Panc1 (cell line): ENCODE measurements at regions not wholly inside any gene's neighbourhood (a gene's known extent, or its start where the extent isn't known, plus 50 kb on each side); places are given as distances from the start of the nearest gene placed in this dataset.

Experiments
- ATAC-seq: fragments of 200-7000 bp; cut with Tn5 transposase; 2 replicates; pipeline ENCODE4 v1.9.1; 2020; ENCODE audit warnings: mild to moderate bottlenecking, moderate library complexity
- BruUV-seq: library from RNA; stranded (reverse); fragments of 400-500 nt; replicated peaks from 2 replicates; lab custom pipeline; 2021; lab: Mats Ljungman, UMichigan
- CTCF ChIA-PET: fragments of 300-600 bp; sonication (Branson Sonifier 250); formaldehyde crosslinking; loops from one replicate; lab custom pipeline; 2022; ENCODE audit warnings: antibody characterized with exemption; lab: Charles Lee
- POLR2A ChIA-PET: fragments of 300-600 bp; sonication (Branson Sonifier 250); formaldehyde crosslinking; loops from one replicate; lab custom pipeline; 2022; ENCODE audit warnings: antibody characterized with exemption; lab: Charles Lee
- DNase-seq: peaks from one replicate; pipeline ENCODE4 v3.0.0-alpha.2; 2010; ENCODE audit warnings: low read depth, low spot score
- H3K27ac ChIP-seq: 2 replicates; pipeline ENCODE4 v1.5.1; 2011; ENCODE audit warnings: mild to moderate bottlenecking, low read length, inconsistent platforms
- H3K27me3 ChIP-seq: fragments of 200-500 bp; sonication (Bioruptor generic); 2 replicates; pipeline ENCODE4 v1.6.0; 2014; ENCODE audit warnings: low read length, inconsistent platforms; ENCODE audit not compliant: control insufficient read depth, insufficient read depth
- H3K36me3 ChIP-seq: fragments of 200-500 bp; sonication (Bioruptor generic); 2 replicates; pipeline ENCODE4 v1.5.1; 2014; ENCODE audit warnings: inconsistent platforms, mild to moderate bottlenecking, low read length, moderate library complexity; ENCODE audit not compliant: control insufficient read depth, insufficient read depth
- H3K4me1 ChIP-seq: 2 replicates; pipeline ENCODE4 v1.5.1; 2011; ENCODE audit warnings: inconsistent platforms, mild to moderate bottlenecking, low read length, moderate library complexity; ENCODE audit not compliant: control insufficient read depth, insufficient read depth
- H3K4me3 ChIP-seq, 2 experiments: 2 replicates each; pipeline ENCODE4 v1.5.1; 2011 to 2012; ENCODE audit warnings: low read depth in 2 of 2, low read length in 2 of 2, mild to moderate bottlenecking in 2 of 2, inconsistent platforms in 1 of 2, moderate library complexity in 1 of 2
- H3K9me3 ChIP-seq: fragments of 200-500 bp; sonication (Bioruptor generic); 2 replicates; pipeline ENCODE4 v1.5.1; 2014; ENCODE audit warnings: low read depth, mild to moderate bottlenecking, inconsistent platforms, low read length, moderate library complexity; ENCODE audit not compliant: control insufficient read depth, insufficient read depth
- CTCF ChIP-seq: fragments of 450-650 bp; IDR thresholded peaks from 2 replicates; pipeline ENCODE4 v1.5.1; 2017; ENCODE audit warnings: mild to moderate bottlenecking
- POLR2AphosphoS5 ChIP-seq: IDR thresholded peaks from 2 replicates; pipeline ENCODE4 v1.6.1; 2012; ENCODE audit warnings: mild to moderate bottlenecking, low read depth, low read length, moderate library complexity
- REST ChIP-seq, 2 experiments: IDR thresholded peaks; 2 replicates each; pipeline ENCODE4 v1.6.1; 2011 to 2012; ENCODE audit warnings: low read depth in 2 of 2, control low read depth in 1 of 2, low read length in 1 of 2, mild to moderate bottlenecking in 1 of 2, moderate library complexity in 1 of 2; ENCODE audit not compliant: insufficient read depth in 1 of 2
- SIN3A ChIP-seq: IDR thresholded peaks from 2 replicates; pipeline ENCODE4 v1.6.1; 2012; ENCODE audit warnings: low read depth, mild to moderate bottlenecking, low read length, moderate library complexity, borderline replicate concordance; ENCODE audit not compliant: insufficient read depth
- TCF7L2 ChIP-seq: IDR thresholded peaks from 2 replicates; pipeline ENCODE4 v1.6.1; 2011; ENCODE audit warnings: mild to moderate bottlenecking, low read depth, low read length, inconsistent platforms
- in situ Hi-C: cut with HindIII; loops from 2 replicates; pipeline ENCODE4 v1.10.0; 2016; ENCODE audit warnings: low sequenced_read_pairs, low pct_unique_long_range_greater_than_20kb
- intact Hi-C: fragments of 100-400 bp; cut with micrococcal nuclease; formaldehyde crosslinking; loops from one replicate; pipeline ENCODE4 v1.10.0; 2022; ENCODE audit not compliant: unreplicated experiment

- Histone ChIP-seq H3K36me3 (no peaks in the 10 kb centered on the region), H3K27ac (peak overlapping the region; percentile 57), H3K4me3 (no peak overlapping the region), H3K4me1 (peaks cover 16% of the 10 kb centered on the region), H3K27me3 (no peaks in the 10 kb centered on the region), H3K9me3 (no peaks in the 10 kb centered on the region)
- DNase-seq = no peak
- in situ Hi-C loops (no loop called here), intact Hi-C loops (no loop called here)
- no peak for ATAC-seq
- ChIA-PET POLR2A (no interaction called here), CTCF (no interaction called here)
- BruUV-seq = no TSS peak
- TF ChIP-seq REST (IDR thresholded peaks at IDR 0.05; ENCODE audit: insufficient read depth in 1 of 2, low read depth in 2 of 2, low read length in 1 of 2) (no peak), POLR2AphosphoS5 (no peak), TCF7L2 (no peak), CTCF (no peak; the same call in 1 of the 2 replicates), SIN3A (no peak)
Measured at GRCh38 chr3:14274999-14275961, 96.7 kb downstream of the LSM3 start.

- no peak for ATAC-seq
- in situ Hi-C loops = no loop called here
- no peak for DNase-seq
Measured at GRCh38 chr3:14275962-14276909, 97.6 kb downstream of the LSM3 start.

More at GRCh38 chr3:14275962-14276909, 97.6 kb downstream of the LSM3 start:
- CTCF ChIA-PET = no interaction called here
- H3K27ac ChIP-seq = peak overlapping the region; percentile 57; the same call in 1 of the 2 replicates
- H3K27me3 ChIP-seq = no peaks in the 10 kb centered on the region
- no peaks in the 10 kb centered on the region for H3K36me3 ChIP-seq
- no peaks in the 10 kb centered on the region for H3K9me3 ChIP-seq
- no TSS peak for BruUV-seq
- POLR2A ChIA-PET = interaction anchor here (0.6 to 0.8 kb wide), 2 partner anchors 9 to 13 kb away, joined by 3 read pairs; no protein-coding TSS in a partner anchor
- intact Hi-C loops = no loop called here
- TF ChIP-seq TCF7L2 (no peak), CTCF (no peak), SIN3A (no peak), POLR2AphosphoS5 (no peak), REST (IDR thresholded peaks at IDR 0.05; ENCODE audit: insufficient read depth in 1 of 2, low read depth in 2 of 2, low read length in 1 of 2) (no peak)
- H3K4me3 ChIP-seq = no peak overlapping the region
- H3K4me1 ChIP-seq = peaks cover 14% of the 10 kb centered on the region
